Activated naive CD4-positive, alpha-beta T cell treated with anti-CD3 and anti-CD28 coated beads, Interleukin-2, amount 50 U/mL, for 24 hours (primary cell): ENCODE measurements at regions not wholly inside any gene's neighbourhood (a gene's known extent, or its start where the extent isn't known, plus 50 kb on each side); places are given as distances from the start of the nearest gene placed in this dataset.
A peak's percentile ranks its signal among the peaks of the same experiment; 100 is the strongest.

Source experiments
- H3K27ac Mint-ChIP-seq: one replicate; pipeline ENCODE4 v1.8.0; 2021; ENCODE audit warnings: mild to moderate bottlenecking, mixed read lengths
- H3K27me3 Mint-ChIP-seq: one replicate; pipeline ENCODE4 v1.8.0; 2021; ENCODE audit warnings: mixed read lengths
- H3K36me3 Mint-ChIP-seq: one replicate; pipeline ENCODE4 v1.8.0; 2021; ENCODE audit warnings: mixed read lengths
- H3K4me1 Mint-ChIP-seq: one replicate; pipeline ENCODE4 v1.8.0; 2021; ENCODE audit warnings: mixed read lengths
- H3K4me3 Mint-ChIP-seq: one replicate; pipeline ENCODE4 v1.8.0; 2021; ENCODE audit warnings: mild to moderate bottlenecking, mixed read lengths
- H3K9me3 Mint-ChIP-seq: one replicate; pipeline ENCODE4 v1.8.0; 2021; ENCODE audit warnings: mixed read lengths

DNA sequence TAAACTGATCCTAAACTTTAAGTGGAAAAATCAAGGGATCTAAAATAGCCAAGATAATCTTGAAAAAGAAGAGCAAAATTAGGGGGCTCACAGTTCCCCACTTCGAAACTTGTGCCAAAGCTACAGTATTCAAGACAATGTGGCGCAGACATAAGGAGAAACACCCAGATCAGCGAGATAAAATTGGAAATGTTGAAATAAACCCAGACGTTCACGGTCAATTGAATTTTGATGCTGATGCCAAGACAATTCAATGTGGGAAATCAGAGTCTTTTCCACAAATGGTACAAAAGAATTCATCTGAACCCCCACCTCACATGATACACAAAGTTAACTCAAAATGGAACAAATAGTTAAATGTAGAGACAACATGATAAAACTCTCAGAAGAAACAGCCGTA, 601.6 kb downstream of the BRD1 start:
- Mint-ChIP-seq H3K27ac (no peak overlapping the region), H3K9me3 (no peaks in the 10 kb centered on the region)

DNA sequence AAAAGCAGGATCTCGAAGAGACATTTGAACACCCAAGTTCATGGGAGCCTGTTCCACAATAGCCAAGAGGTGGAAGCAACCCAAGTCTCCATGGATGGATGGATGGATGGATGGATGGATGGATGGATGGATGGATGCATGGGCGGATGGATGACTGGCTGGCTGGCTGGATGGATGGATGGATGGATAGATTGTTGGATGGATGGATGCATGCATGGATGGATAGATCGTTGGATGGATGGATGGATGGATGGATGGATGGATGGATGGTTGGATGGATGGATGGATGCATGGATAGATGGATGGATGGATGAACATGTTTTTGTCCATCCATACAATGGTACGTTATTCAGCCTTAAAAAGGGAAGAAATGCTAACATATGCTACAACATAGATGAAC, 603.4 kb downstream of the BRD1 start:
- H3K4me3 Mint-ChIP-seq = no peak overlapping the region
- H3K9me3 Mint-ChIP-seq = peaks cover 6% of the 10 kb centered on the region
- peaks cover 11% of the 10 kb centered on the region for H3K27me3 Mint-ChIP-seq
- H3K4me1 Mint-ChIP-seq = no peaks in the 10 kb centered on the region
- H3K27ac Mint-ChIP-seq = no peak overlapping the region
- H3K36me3 Mint-ChIP-seq = no peaks in the 10 kb centered on the region

More for the DNA sequence above, 601.6 kb downstream of the BRD1 start:
- no peaks in the 10 kb centered on the region for H3K36me3 Mint-ChIP-seq
- no peak overlapping the region for H3K4me3 Mint-ChIP-seq
- peaks cover 4% of the 10 kb centered on the region for H3K27me3 Mint-ChIP-seq
- no peaks in the 10 kb centered on the region for H3K4me1 Mint-ChIP-seq

GRCh38 chr22:49218142-49218541, 609.5 kb downstream of the BRD1 start:
- H3K27ac Mint-ChIP-seq = no peak overlapping the region
- H3K4me3 Mint-ChIP-seq = no peak overlapping the region
- peaks cover 29% of the 10 kb centered on the region for H3K27me3 Mint-ChIP-seq
- H3K36me3 Mint-ChIP-seq = peaks cover 6% of the 10 kb centered on the region
- H3K9me3 Mint-ChIP-seq = peaks cover 16% of the 10 kb centered on the region
- H3K4me1 Mint-ChIP-seq = no peaks in the 10 kb centered on the region

GRCh38 chr22:49216579-49216978, 611.1 kb downstream of the BRD1 start:
- Mint-ChIP-seq H3K4me3 (no peak overlapping the region), H3K4me1 (no peaks in the 10 kb centered on the region), H3K36me3 (peaks cover 6% of the 10 kb centered on the region), H3K9me3 (peaks cover 16% of the 10 kb centered on the region), H3K27me3 (peaks cover 29% of the 10 kb centered on the region), H3K27ac (no peak overlapping the region)

DNA sequence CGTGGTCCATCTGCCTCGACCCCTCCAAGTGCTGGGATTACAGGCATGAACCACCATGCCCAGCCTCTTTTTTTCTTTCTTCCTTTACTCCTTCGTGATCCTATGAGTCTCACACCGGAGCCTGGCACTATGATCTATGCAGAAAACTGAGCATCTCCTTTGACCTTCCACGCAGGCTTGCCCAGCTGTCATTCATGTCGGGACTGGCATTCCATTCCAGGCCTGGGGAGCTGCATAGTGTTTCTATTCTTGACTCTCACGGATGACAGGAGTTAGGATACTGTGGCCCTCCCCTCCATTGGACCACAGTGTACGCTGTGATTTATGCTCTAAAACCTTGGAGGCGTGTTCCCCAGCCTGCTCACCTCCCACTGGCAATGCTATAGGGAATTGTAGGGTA, 611.8 kb downstream of the BRD1 start:
- Mint-ChIP-seq H3K27me3 (peaks cover 29% of the 10 kb centered on the region), H3K36me3 (peaks cover 6% of the 10 kb centered on the region)

GRCh38 chr22:49214976-49215375, 612.7 kb downstream of the BRD1 start:
- H3K27ac Mint-ChIP-seq = no peak overlapping the region
- H3K4me1 Mint-ChIP-seq = no peaks in the 10 kb centered on the region
- peaks cover 6% of the 10 kb centered on the region for H3K36me3 Mint-ChIP-seq
- H3K9me3 Mint-ChIP-seq = peaks cover 16% of the 10 kb centered on the region
- H3K4me3 Mint-ChIP-seq = no peak overlapping the region
- H3K27me3 Mint-ChIP-seq = peaks cover 29% of the 10 kb centered on the region

More for the DNA sequence above, 611.8 kb downstream of the BRD1 start:
- peaks cover 16% of the 10 kb centered on the region for H3K9me3 Mint-ChIP-seq
- H3K27ac Mint-ChIP-seq = no peak overlapping the region
- H3K4me1 Mint-ChIP-seq = no peaks in the 10 kb centered on the region
- H3K4me3 Mint-ChIP-seq = no peak overlapping the region

DNA sequence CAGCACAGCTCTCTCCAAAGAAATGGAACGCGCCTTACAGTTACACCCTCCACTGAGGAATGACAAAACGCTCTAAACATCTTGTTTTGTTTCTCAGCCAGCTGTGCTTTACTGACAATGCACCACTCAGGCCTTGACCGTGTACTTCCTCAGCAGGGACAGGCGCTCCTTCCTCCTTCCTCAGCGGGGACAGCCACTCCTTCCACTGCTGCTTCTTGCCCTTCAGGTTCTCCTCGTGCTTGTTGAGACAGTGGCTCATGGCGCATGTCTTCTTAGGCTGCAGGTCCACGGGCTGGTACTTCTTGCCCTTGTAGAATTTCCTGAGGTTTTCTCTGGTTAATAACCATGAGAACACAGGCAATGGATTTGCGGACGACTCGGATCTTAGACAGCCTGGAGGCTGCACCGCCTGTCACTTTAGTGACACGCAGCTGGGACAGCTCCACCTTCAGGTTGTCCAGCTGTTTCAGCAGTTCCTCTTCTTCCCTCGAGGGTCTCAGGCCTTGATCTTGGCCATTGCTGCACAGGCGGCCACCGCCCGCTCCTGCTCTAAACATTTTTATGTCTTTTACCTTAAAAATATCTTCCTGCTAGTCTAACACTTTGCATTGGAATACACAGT, 613.8 kb downstream of the BRD1 start:
- no peaks in the 10 kb centered on the region for H3K4me1 Mint-ChIP-seq
- H3K4me3 Mint-ChIP-seq = no peak overlapping the region
- peaks cover 21% of the 10 kb centered on the region for H3K27me3 Mint-ChIP-seq
- H3K36me3 Mint-ChIP-seq = peaks cover 6% of the 10 kb centered on the region
- peaks cover 10% of the 10 kb centered on the region for H3K9me3 Mint-ChIP-seq
- H3K27ac Mint-ChIP-seq = peak overlapping the region; percentile 68

GRCh38 chr22:49212466-49212865, 615.2 kb downstream of the BRD1 start:
- no peaks in the 10 kb centered on the region for H3K36me3 Mint-ChIP-seq
- H3K9me3 Mint-ChIP-seq = peaks cover 1% of the 10 kb centered on the region
- no peak overlapping the region for H3K4me3 Mint-ChIP-seq
- H3K27ac Mint-ChIP-seq = no peak overlapping the region
- no peaks in the 10 kb centered on the region for H3K4me1 Mint-ChIP-seq
- H3K27me3 Mint-ChIP-seq = peaks cover 14% of the 10 kb centered on the region

- Mint-ChIP-seq H3K27ac (no peak overlapping the region), H3K9me3 (no peaks in the 10 kb centered on the region), H3K36me3 (no peaks in the 10 kb centered on the region)
Measured at GRCh38 chr22:49212002-49212401, 615.7 kb downstream of the BRD1 start.

GRCh38 chr22:49211176-49211575, 616.5 kb downstream of the BRD1 start:
- no peaks in the 10 kb centered on the region for H3K9me3 Mint-ChIP-seq
- H3K27me3 Mint-ChIP-seq = peaks cover 9% of the 10 kb centered on the region
- no peak overlapping the region for H3K27ac Mint-ChIP-seq
- H3K4me1 Mint-ChIP-seq = no peaks in the 10 kb centered on the region
- no peak overlapping the region for H3K4me3 Mint-ChIP-seq
- no peaks in the 10 kb centered on the region for H3K36me3 Mint-ChIP-seq

More at GRCh38 chr22:49212002-49212401, 615.7 kb downstream of the BRD1 start:
- Mint-ChIP-seq H3K4me1 (no peaks in the 10 kb centered on the region), H3K4me3 (no peak overlapping the region), H3K27me3 (peaks cover 10% of the 10 kb centered on the region)

GRCh38 chr22:49210606-49211005, 617.1 kb downstream of the BRD1 start:
- no peaks in the 10 kb centered on the region for H3K36me3 Mint-ChIP-seq
- H3K27ac Mint-ChIP-seq = no peak overlapping the region
- no peaks in the 10 kb centered on the region for H3K9me3 Mint-ChIP-seq
- H3K4me3 Mint-ChIP-seq = no peak overlapping the region
- H3K27me3 Mint-ChIP-seq = peaks cover 5% of the 10 kb centered on the region
- no peaks in the 10 kb centered on the region for H3K4me1 Mint-ChIP-seq

DNA sequence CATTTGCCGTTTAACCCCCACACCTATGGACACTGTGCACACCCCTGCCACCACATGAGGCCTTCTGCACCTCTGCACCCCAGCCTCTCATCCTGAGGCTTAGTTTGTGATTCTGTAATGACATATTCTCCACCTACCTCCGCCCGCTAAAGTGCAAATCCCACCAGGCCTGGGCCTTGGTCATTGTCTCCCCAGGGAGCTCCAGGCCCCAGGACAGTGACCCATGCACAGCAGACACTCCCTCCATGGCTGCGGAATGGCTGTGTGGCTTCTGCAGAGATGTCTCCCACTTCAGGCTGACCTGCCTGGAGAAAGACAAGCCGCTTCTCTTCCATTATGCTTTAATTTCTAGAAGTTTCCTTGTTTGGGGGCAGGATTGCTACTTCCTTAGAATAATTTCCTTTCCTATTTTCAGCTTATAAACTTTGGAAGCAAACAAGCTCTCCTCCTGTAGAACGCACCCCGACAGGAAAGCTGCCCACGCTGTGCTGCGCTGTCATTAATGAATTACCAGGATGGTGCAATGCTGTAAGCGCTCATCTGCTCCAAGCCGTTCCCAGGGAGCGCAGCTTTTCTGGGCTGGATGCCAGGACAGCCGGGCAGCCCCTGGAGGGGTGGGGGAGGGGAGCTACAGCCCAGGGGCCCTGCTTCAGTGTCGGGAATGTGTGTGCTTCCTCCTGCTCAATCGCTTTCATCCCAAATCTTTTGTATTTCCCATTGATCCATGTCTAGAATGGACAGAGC, 618.0 kb downstream of the BRD1 start:
- Mint-ChIP-seq H3K9me3 (no peaks in the 10 kb centered on the region), H3K27me3 (peaks cover 1% of the 10 kb centered on the region), H3K4me1 (no peaks in the 10 kb centered on the region), H3K4me3 (no peak overlapping the region), H3K27ac (no peak overlapping the region), H3K36me3 (no peaks in the 10 kb centered on the region)

DNA sequence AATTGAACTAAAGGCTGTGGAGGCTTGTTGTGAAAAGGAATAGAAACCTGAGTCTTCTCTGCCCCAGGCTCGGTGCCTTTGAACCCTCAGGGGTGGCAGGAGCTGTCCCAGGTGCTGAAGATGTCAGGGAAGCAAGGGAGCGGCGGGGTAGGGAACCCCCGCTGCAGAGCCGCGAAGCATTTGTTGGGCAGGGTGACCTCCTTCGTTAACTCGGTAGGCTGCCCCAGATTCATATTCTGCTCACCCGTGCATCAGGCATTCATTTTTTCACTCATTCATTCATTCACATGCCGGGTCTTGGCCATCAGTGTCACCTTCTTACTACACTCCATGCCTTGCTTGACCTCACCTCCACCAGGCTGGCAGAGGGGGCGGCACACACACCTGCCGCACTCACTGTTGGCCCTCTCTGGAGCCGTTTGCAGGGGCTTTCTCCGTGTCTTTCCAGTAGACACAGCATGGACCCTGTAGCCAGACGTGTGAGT, 618.9 kb downstream of the BRD1 start:
- no peaks in the 10 kb centered on the region for H3K4me1 Mint-ChIP-seq
- H3K27me3 Mint-ChIP-seq = peaks cover 1% of the 10 kb centered on the region
- no peaks in the 10 kb centered on the region for H3K9me3 Mint-ChIP-seq
- H3K36me3 Mint-ChIP-seq = no peaks in the 10 kb centered on the region
- no peak overlapping the region for H3K4me3 Mint-ChIP-seq
- no peak overlapping the region for H3K27ac Mint-ChIP-seq

DNA sequence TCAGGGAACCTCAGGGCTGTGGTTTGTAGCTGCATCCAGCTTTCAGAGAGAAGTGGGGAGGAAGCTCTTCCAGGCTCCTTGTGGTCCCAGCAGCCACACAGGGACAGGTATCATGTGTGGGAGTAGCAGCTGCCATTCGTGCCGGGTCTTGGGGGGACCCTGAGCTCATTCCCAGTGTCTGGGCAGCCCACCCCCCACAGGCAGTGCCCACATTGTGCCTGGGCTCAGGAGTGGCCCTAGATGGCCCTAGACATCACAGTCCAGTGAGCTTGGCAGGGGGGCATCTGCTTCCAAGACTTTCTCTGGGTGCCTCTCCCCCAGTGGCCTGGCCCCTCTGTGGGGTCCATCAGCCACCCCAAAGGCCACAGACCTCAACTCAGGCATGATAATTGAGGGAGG, 619.7 kb downstream of the BRD1 start:
- Mint-ChIP-seq H3K36me3 (no peaks in the 10 kb centered on the region), H3K27ac (no peak overlapping the region), H3K27me3 (peaks cover 1% of the 10 kb centered on the region), H3K9me3 (no peaks in the 10 kb centered on the region), H3K4me3 (no peak overlapping the region), H3K4me1 (no peaks in the 10 kb centered on the region)

GRCh38 chr22:49207008-49208003, 620.4 kb downstream of the BRD1 start:
- Mint-ChIP-seq H3K4me1 (no peaks in the 10 kb centered on the region), H3K36me3 (no peaks in the 10 kb centered on the region), H3K27ac (no peak overlapping the region)

More at GRCh38 chr22:49207008-49208003, 620.4 kb downstream of the BRD1 start:
- Mint-ChIP-seq H3K27me3 (no peaks in the 10 kb centered on the region), H3K9me3 (no peaks in the 10 kb centered on the region), H3K4me3 (no peak overlapping the region)
